K562 (cell line): ENCODE measurements at regions not wholly inside any gene's neighbourhood (a gene's known extent, or its start where the extent isn't known, plus 50 kb on each side); places are given as distances from the start of the nearest gene placed in this dataset.

Experiments used
- ATAC-seq: fragments of 200-7000 bp; cut with Tn5 transposase; 3 replicates; pipeline ENCODE4 v1.9.1; 2020; ENCODE audit warnings: moderate library complexity
- BruUV-seq: library from RNA; stranded (reverse); fragments of 400-500 nt; replicated peaks from 2 replicates; lab custom pipeline; 2021; lab: Mats Ljungman, UMichigan
- CTCF ChIA-PET: fragments of 300-600 bp; formaldehyde crosslinking; extraction: SDS; loops from one replicate; lab custom pipeline; 2021; ENCODE audit warnings: low intra/inter-chr PET ratio; lab: Yijun Ruan, JAX
- POLR2A ChIA-PET: fragments of 300-600, 350-650 bp; sonication (Branson Sonifier 250); formaldehyde crosslinking; extraction: SDS; loops from one replicate; lab custom pipeline; 2021; ENCODE audit warnings: antibody characterized with exemption, inconsistent platforms; lab: Yijun Ruan, JAX
- DNase-seq, 4 experiments: peaks; one replicate each; pipeline versions ENCODE4 v3.0.0 to v3.0.0-alpha.2; 2011 to 2018; ENCODE audit warnings: low spot score in 3 of 4, mixed read lengths in 3 of 4; ENCODE audit errors: extremely low read depth in 1 of 4
- FAIRE-seq: peaks from 2 replicates; lab custom pipeline; 2011; peaks lifted over from hg19 to GRCh38; lab: Jason Lieb, UNC
- H2AFZ ChIP-seq: 2 replicates; pipeline ENCODE4 v1.6.0; 2011; ENCODE audit warnings: low read depth, low read length, control low read depth, inconsistent platforms
- H3K27ac ChIP-seq: fragments of 200-600 bp; 3 replicates; pipeline ENCODE4 v1.8.0; 2011; ENCODE audit warnings: low read depth, mild to moderate bottlenecking, control low read depth, inconsistent platforms, low read length, moderate library complexity, mixed read lengths; ENCODE audit errors: extremely low read depth
- H3K27me3 ChIP-seq, 2 experiments: fragments of 300-600 bp in 1 of 2; 2 replicates in 1 of 2; 3 replicates in 1 of 2; pipeline versions ENCODE4 v1.6.0 to v1.8.0; 2011; ENCODE audit warnings: inconsistent platforms in 2 of 2, low read length in 2 of 2, mild to moderate bottlenecking in 1 of 2, mixed read lengths in 1 of 2, moderate library complexity in 1 of 2; ENCODE audit not compliant: control insufficient read depth in 2 of 2, insufficient read depth in 2 of 2
- H3K36me3 ChIP-seq: fragments of 300-600 bp; 3 replicates; pipeline ENCODE4 v1.8.0; 2011; ENCODE audit warnings: mild to moderate bottlenecking, low read length, inconsistent platforms; ENCODE audit not compliant: control insufficient read depth, insufficient read depth
- H3K4me1 ChIP-seq, 2 experiments: fragments of 200-600 bp in 1 of 2; replicated peaks in 1 of 2; 2 replicates in 1 of 2; 3 replicates in 1 of 2; pipeline versions ENCODE4 v1.5.1 to v1.8.0; 2011; ENCODE audit warnings: inconsistent platforms in 2 of 2, low read length in 2 of 2, mild to moderate bottlenecking in 1 of 2, mixed read lengths in 1 of 2, moderate library complexity in 1 of 2; ENCODE audit not compliant: control insufficient read depth in 2 of 2, insufficient read depth in 2 of 2
- H3K4me2 ChIP-seq: 2 replicates; pipeline ENCODE4 v1.6.1; 2011; ENCODE audit warnings: low read length, control low read depth, inconsistent platforms, mixed read lengths; ENCODE audit not compliant: insufficient read depth
- H3K4me3 ChIP-seq: fragments of 200-600 bp; sonication (generic), shearing (Covaris generic); 2 replicates; pipeline ENCODE4 v1.5.1; 2016; ENCODE audit warnings: control low read depth, inconsistent platforms
- H3K79me2 ChIP-seq: fragments of 200-600 bp; 3 replicates; pipeline ENCODE4 v1.8.0; 2011; ENCODE audit warnings: low read length, inconsistent platforms; ENCODE audit not compliant: control insufficient read depth, insufficient read depth
- H3K9ac ChIP-seq, 2 experiments: 2 replicates each; pipeline versions ENCODE4 v1.6.0 to v1.6.1; 2011; ENCODE audit warnings: low read depth in 2 of 2, low read length in 2 of 2, control low read depth in 1 of 2, inconsistent platforms in 1 of 2, mild to moderate bottlenecking in 1 of 2, mixed read lengths in 1 of 2; ENCODE audit not compliant: insufficient read depth in 1 of 2
- H3K9me1 ChIP-seq: one replicate; pipeline ENCODE4 v1.6.0; 2011; ENCODE audit warnings: inconsistent platforms, mild to moderate bottlenecking, low read length, moderate library complexity; ENCODE audit not compliant: control insufficient read depth, insufficient read depth
- H3K9me3 ChIP-seq: replicated peaks from 2 replicates; pipeline ENCODE4 v1.5.1; 2011; ENCODE audit warnings: low read depth, low read length, inconsistent platforms; ENCODE audit not compliant: control insufficient read depth, insufficient read depth
- H4K20me1 ChIP-seq: replicated peaks from 2 replicates; pipeline ENCODE4 v1.6.1; 2011; ENCODE audit warnings: low read length, inconsistent platforms, mixed read lengths; ENCODE audit not compliant: control insufficient read depth, insufficient read depth
- CREB1 ChIP-seq, 2 experiments: sonication (generic) in 1 of 2; formaldehyde crosslinking in 1 of 2; IDR thresholded peaks; 2 replicates each; pipeline versions ENCODE4 v1.6.1 to v1.8.0; 2012 to 2022; ENCODE audit warnings: inconsistent platforms in 1 of 2, mild to moderate bottlenecking in 1 of 2, missing genetic modification reagents in 1 of 2, moderate library complexity in 1 of 2
- DIDO1 ChIP-seq: fragments of 450-650 bp; IDR thresholded peaks from 2 replicates; pipeline ENCODE4 v1.6.1; 2016; ENCODE audit warnings: low read depth, missing biosample characterization, missing genetic modification characterization
- EGR1 ChIP-seq: fragments of 450-650 bp; conservative IDR thresholded peaks from 2 replicates; pipeline ENCODE4 v1.6.1; 2017; ENCODE audit warnings: mild to moderate bottlenecking
- ESRRA ChIP-seq: fragments of 450-650 bp; IDR thresholded peaks from 2 replicates; pipeline ENCODE4 v1.6.1; 2014; ENCODE audit warnings: low read depth, mild to moderate bottlenecking, moderate library complexity, borderline replicate concordance
- HNRNPUL1 ChIP-seq: fragments of 200-400 bp; formaldehyde crosslinking; IDR thresholded peaks from 2 replicates; pipeline ENCODE4 v1.6.1; 2017; ENCODE audit warnings: low read length
- NEUROD1 ChIP-seq: fragments of 150-350 bp; IDR thresholded peaks from 2 replicates; pipeline ENCODE4 v1.6.1; 2014; ENCODE audit warnings: borderline replicate concordance, low read length, low read depth; ENCODE audit not compliant: partially characterized antibody
- PTBP1 ChIP-seq: fragments of 200-400 bp; formaldehyde crosslinking; IDR thresholded peaks from 2 replicates; pipeline ENCODE4 v1.6.1; 2017; ENCODE audit warnings: low read depth, low read length
- RBM15 ChIP-seq: fragments of 200-400 bp; formaldehyde crosslinking; IDR thresholded peaks from 2 replicates; pipeline ENCODE4 v1.6.1; 2018; ENCODE audit warnings: mild to moderate bottlenecking, low read length, moderate library complexity; ENCODE audit not compliant: insufficient read depth
- TCF3 ChIP-seq: sonication (generic); formaldehyde crosslinking; IDR thresholded peaks from 2 replicates; pipeline ENCODE4 v1.4.0; 2020; ENCODE audit warnings: mild to moderate bottlenecking, missing genetic modification reagents
- ZFP36 ChIP-seq: fragments of 150-350 bp; IDR thresholded peaks from 2 replicates; pipeline ENCODE4 v1.6.1; 2018; ENCODE audit warnings: low read length, low read depth; ENCODE audit not compliant: partially characterized antibody
- ZKSCAN8 ChIP-seq: fragments of 200-800 bp; sonication (Bioruptor generic); IDR thresholded peaks from 2 replicates; pipeline ENCODE4 v1.6.1; 2016; ENCODE audit warnings: missing genetic modification characterization, missing compliant biosample characterization
- ZNF668 ChIP-seq: fragments of 250-450 bp; sonication (Bioruptor Pico); IDR thresholded peaks from 2 replicates; pipeline ENCODE4 v1.8.0; 2022; ENCODE audit warnings: mild to moderate bottlenecking, inconsistent platforms
- WGBS: fragments of 100-300 bp; shearing (Covaris generic); methylation state at CpG from one replicate; pipeline ENCODE4 v1.1.6; 2016; ENCODE audit warnings: low coverage, mixed read lengths; ENCODE audit not compliant: insufficient coverage; ENCODE audit errors: missing lambda C conversion rate; 5-methylcytosine and 5-hydroxymethylcytosine counted together
- in situ Hi-C: fragments of 300-500 bp; cut with MboI; formaldehyde crosslinking; loops from 4 replicates; pipeline ENCODE4 v1.15.0; 2018; ENCODE audit warnings: inconsistent platforms, mixed read lengths
- intact Hi-C: fragments of 100-400 bp; cut with micrococcal nuclease; formaldehyde crosslinking; loops from 2 replicates; pipeline ENCODE4 v1.14.2; 2022
- TF ChIP-seq, protein P1 (sequence below): fragments of 250-450 bp; sonication (Bioruptor Pico); IDR thresholded peaks from 2 replicates; pipeline ENCODE4 v1.9.0; 2021; ENCODE audit warnings: mild to moderate bottlenecking, inconsistent platforms
- TF ChIP-seq, protein P2 (sequence below), 2 experiments: fragments of 150-350 bp in 1 of 2; IDR thresholded peaks; 2 replicates each; pipeline ENCODE4 v1.6.1; 2012 to 2016; ENCODE audit warnings: low read depth in 2 of 2, low read length in 2 of 2, mild to moderate bottlenecking in 1 of 2, moderate library complexity in 1 of 2
- TF ChIP-seq, protein P3 (sequence below): fragments of 450-650 bp; formaldehyde crosslinking; IDR thresholded peaks from 2 replicates; pipeline ENCODE4 v1.4.0; 2020; ENCODE audit warnings: mild to moderate bottlenecking, moderate library complexity
- TF ChIP-seq, protein P4 (sequence below): sonication (generic); formaldehyde crosslinking; IDR thresholded peaks from 2 replicates; pipeline ENCODE4 v1.5.0; 2020; ENCODE audit warnings: missing genetic modification reagents

DNA sequence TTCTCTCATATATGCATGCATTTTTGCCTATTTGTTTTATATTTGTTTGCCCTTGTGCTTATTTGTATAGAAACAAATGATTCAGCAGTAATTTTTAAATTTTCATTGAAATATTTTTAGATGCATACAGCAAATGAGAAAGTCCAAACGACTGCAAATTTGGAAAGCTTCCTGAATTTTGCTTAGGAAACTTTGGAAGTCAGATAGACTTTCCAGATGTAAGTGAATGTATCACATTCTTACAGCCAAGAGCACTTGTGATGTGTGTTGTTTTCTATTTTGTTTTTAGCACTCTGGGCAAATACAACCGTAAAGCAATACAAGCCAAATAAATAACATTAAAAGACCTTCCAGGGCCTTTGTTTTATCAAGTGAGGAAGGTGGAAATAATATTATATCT, 680.8 kb upstream of the CDH8 start:
- ChIA-PET CTCF (no interaction called here), POLR2A (no interaction called here)
- H3K4me3 ChIP-seq, result no peak overlapping the region
- H2AFZ ChIP-seq, result no peak overlapping the region
- H3K9me3 ChIP-seq, result no peaks in the 10 kb centered on the region
- no peak overlapping the region for H3K9ac ChIP-seq
- FAIRE-seq (no peak), DNase-seq (no peak), ATAC-seq (no peak)
- H3K4me2 ChIP-seq, result no peak overlapping the region
- no peaks in the 10 kb centered on the region for H3K27me3 ChIP-seq
- no peak overlapping the region for H3K27ac ChIP-seq
- H3K9me1 ChIP-seq, result no peaks in the 10 kb centered on the region
- intact Hi-C loops, result no loop called here
- no peaks in the 10 kb centered on the region for H3K79me2 ChIP-seq
- BruUV-seq, result no TSS peak
- H3K4me1 ChIP-seq, result no peaks in the 10 kb centered on the region
- H4K20me1 ChIP-seq, result no peaks in the 10 kb centered on the region
- 0% methylated on average over 2 of the region's 2 CpGs for WGBS
- in situ Hi-C loops, result no loop called here
- no peaks in the 10 kb centered on the region for H3K36me3 ChIP-seq
- TF ChIP-seq ZNF668 (CRISPR knock-in tag) (no peak), EGR1 (no peak), ZKSCAN8 (CRISPR knock-in tag) (no peak), NEUROD1 (no peak), ESRRA (no peak), DIDO1 (tag) (no peak), TCF3 (CRISPR knock-in tag) (no peak), CREB1 (IDR thresholded peaks at IDR 0.05) (no peak), CREB1 (CRISPR knock-in tag; IDR thresholded peaks at IDR 0.05) (no peak), HNRNPUL1 (no peak), ZFP36 (no peak), PTBP1 (no peak), RBM15 (no peak)
- TF ChIP-seq, protein P1, sequence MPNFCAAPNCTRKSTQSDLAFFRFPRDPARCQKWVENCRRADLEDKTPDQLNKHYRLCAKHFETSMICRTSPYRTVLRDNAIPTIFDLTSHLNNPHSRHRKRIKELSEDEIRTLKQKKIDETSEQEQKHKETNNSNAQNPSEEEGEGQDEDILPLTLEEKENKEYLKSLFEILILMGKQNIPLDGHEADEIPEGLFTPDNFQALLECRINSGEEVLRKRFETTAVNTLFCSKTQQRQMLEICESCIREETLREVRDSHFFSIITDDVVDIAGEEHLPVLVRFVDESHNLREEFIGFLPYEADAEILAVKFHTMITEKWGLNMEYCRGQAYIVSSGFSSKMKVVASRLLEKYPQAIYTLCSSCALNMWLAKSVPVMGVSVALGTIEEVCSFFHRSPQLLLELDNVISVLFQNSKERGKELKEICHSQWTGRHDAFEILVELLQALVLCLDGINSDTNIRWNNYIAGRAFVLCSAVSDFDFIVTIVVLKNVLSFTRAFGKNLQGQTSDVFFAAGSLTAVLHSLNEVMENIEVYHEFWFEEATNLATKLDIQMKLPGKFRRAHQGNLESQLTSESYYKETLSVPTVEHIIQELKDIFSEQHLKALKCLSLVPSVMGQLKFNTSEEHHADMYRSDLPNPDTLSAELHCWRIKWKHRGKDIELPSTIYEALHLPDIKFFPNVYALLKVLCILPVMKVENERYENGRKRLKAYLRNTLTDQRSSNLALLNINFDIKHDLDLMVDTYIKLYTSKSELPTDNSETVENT (CRISPR knock-in tag), result no peak
- TF ChIP-seq, protein P2, sequence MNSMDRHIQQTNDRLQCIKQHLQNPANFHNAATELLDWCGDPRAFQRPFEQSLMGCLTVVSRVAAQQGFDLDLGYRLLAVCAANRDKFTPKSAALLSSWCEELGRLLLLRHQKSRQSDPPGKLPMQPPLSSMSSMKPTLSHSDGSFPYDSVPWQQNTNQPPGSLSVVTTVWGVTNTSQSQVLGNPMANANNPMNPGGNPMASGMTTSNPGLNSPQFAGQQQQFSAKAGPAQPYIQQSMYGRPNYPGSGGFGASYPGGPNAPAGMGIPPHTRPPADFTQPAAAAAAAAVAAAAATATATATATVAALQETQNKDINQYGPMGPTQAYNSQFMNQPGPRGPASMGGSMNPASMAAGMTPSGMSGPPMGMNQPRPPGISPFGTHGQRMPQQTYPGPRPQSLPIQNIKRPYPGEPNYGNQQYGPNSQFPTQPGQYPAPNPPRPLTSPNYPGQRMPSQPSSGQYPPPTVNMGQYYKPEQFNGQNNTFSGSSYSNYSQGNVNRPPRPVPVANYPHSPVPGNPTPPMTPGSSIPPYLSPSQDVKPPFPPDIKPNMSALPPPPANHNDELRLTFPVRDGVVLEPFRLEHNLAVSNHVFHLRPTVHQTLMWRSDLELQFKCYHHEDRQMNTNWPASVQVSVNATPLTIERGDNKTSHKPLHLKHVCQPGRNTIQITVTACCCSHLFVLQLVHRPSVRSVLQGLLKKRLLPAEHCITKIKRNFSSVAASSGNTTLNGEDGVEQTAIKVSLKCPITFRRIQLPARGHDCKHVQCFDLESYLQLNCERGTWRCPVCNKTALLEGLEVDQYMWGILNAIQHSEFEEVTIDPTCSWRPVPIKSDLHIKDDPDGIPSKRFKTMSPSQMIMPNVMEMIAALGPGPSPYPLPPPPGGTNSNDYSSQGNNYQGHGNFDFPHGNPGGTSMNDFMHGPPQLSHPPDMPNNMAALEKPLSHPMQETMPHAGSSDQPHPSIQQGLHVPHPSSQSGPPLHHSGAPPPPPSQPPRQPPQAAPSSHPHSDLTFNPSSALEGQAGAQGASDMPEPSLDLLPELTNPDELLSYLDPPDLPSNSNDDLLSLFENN (IDR thresholded peaks at IDR 0.05; ENCODE audit: low read depth in 2 of 2, low read length in 2 of 2), result no peak
- TF ChIP-seq, protein P3, sequence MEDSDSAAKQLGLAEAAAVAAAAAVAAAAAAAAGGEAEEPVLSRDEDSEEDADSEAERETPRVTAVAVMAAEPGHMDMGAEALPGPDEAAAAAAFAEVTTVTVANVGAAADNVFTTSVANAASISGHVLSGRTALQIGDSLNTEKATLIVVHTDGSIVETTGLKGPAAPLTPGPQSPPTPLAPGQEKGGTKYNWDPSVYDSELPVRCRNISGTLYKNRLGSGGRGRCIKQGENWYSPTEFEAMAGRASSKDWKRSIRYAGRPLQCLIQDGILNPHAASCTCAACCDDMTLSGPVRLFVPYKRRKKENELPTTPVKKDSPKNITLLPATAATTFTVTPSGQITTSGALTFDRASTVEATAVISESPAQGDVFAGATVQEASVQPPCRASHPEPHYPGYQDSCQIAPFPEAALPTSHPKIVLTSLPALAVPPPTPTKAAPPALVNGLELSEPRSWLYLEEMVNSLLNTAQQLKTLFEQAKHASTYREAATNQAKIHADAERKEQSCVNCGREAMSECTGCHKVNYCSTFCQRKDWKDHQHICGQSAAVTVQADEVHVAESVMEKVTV, result no peak
- TF ChIP-seq, protein P4, sequence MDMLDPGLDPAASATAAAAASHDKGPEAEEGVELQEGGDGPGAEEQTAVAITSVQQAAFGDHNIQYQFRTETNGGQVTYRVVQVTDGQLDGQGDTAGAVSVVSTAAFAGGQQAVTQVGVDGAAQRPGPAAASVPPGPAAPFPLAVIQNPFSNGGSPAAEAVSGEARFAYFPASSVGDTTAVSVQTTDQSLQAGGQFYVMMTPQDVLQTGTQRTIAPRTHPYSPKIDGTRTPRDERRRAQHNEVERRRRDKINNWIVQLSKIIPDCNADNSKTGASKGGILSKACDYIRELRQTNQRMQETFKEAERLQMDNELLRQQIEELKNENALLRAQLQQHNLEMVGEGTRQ, result no peak
